ENCODE measurements at regions not wholly inside any gene's neighbourhood (a gene's known extent, or its start where the extent isn't known, plus 50 kb on each side); places are given as distances from the start of the nearest gene placed in this dataset.

DNA sequence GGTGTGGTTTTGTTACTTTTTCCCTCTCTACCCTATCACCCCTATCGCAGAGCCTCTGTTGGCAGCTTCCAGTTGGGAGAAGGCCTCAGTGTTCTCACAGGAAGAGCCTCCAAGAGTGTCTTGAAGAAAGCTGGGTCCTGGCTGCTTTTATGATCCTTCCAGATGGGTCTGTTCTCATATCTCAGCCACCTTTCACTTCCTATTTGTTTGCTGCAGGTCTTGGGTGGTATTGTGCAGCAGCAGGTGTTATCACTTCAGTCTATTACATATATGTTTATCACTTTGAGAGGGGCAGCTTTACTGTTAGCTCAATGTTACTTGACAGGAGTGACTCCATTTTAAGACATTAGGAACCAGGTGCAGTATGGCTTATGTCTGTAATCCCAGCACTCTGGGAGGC lies 59.2 kb upstream of the GDNF start:
- no peak for DNase-seq (ENCODE audit: low spot score in 2 of 2)
- ATAC-seq (replicated peaks; ENCODE audit: extremely low read depth, poor library complexity, severe bottlenecking), result no peak
- Mint-ChIP-seq H3K27me3 (peaks cover 36% of the 10 kb centered on the region), H3K4me1 (no peaks in the 10 kb centered on the region), H3K4me3 (no peak overlapping the region), H3K36me3 (ENCODE audit: insufficient read depth) (no peaks in the 10 kb centered on the region), H3K27ac (ENCODE audit: low read depth) (no peak overlapping the region), H3K9me3 (no peaks in the 10 kb centered on the region)

GRCh38 chr5:37896159-37896558 lies 56.3 kb upstream of the GDNF start:
- no peaks in the 10 kb centered on the region for H3K9me3 Mint-ChIP-seq
- no peaks in the 10 kb centered on the region for H3K4me1 Mint-ChIP-seq
- DNase-seq (ENCODE audit: low spot score in 2 of 2) (no peak), ATAC-seq (replicated peaks; ENCODE audit: extremely low read depth, poor library complexity, severe bottlenecking) (no peak)
- peaks cover 36% of the 10 kb centered on the region for H3K27me3 Mint-ChIP-seq
- H3K27ac Mint-ChIP-seq (ENCODE audit: low read depth), result no peak overlapping the region
- no peaks in the 10 kb centered on the region for H3K36me3 Mint-ChIP-seq (ENCODE audit: insufficient read depth)
- H3K4me3 Mint-ChIP-seq, result no peak overlapping the region

- Mint-ChIP-seq H3K9me3 (no peaks in the 10 kb centered on the region), H3K4me3 (no peak overlapping the region), H3K36me3 (ENCODE audit: insufficient read depth) (no peaks in the 10 kb centered on the region), H3K27me3 (peaks cover 38% of the 10 kb centered on the region), H3K27ac (ENCODE audit: low read depth) (no peak overlapping the region), H3K4me1 (no peaks in the 10 kb centered on the region)
- DNase-seq (ENCODE audit: low spot score in 2 of 2) (no peak), ATAC-seq (replicated peaks; ENCODE audit: extremely low read depth, poor library complexity, severe bottlenecking) (no peak)
Observed at GRCh38 chr5:37893434-37894134, 53.7 kb upstream of the GDNF start.

- H3K27me3 Mint-ChIP-seq, result peaks cover 32% of the 10 kb centered on the region
- DNase-seq (ENCODE audit: low spot score in 2 of 2) (no peak), ATAC-seq (replicated peaks; ENCODE audit: extremely low read depth, poor library complexity, severe bottlenecking) (no peak)
- H3K27ac Mint-ChIP-seq (ENCODE audit: low read depth), result no peak overlapping the region
- H3K4me3 Mint-ChIP-seq, result no peak overlapping the region
- H3K4me1 Mint-ChIP-seq, result no peaks in the 10 kb centered on the region
- H3K36me3 Mint-ChIP-seq (ENCODE audit: insufficient read depth), result no peaks in the 10 kb centered on the region
- H3K9me3 Mint-ChIP-seq, result no peaks in the 10 kb centered on the region
Observed at GRCh38 chr5:37892586-37892985, 52.7 kb upstream of the GDNF start.

GRCh38 chr5:37891832-37892231 lies 52.0 kb upstream of the GDNF start:
- Mint-ChIP-seq H3K9me3 (no peaks in the 10 kb centered on the region), H3K4me1 (no peaks in the 10 kb centered on the region), H3K27ac (ENCODE audit: low read depth) (no peak overlapping the region), H3K36me3 (ENCODE audit: insufficient read depth) (no peaks in the 10 kb centered on the region), H3K4me3 (no peak overlapping the region), H3K27me3 (peaks cover 25% of the 10 kb centered on the region)
- ATAC-seq (replicated peaks; ENCODE audit: extremely low read depth, poor library complexity, severe bottlenecking) (no peak), DNase-seq (ENCODE audit: low spot score in 2 of 2) (no peak)

GRCh38 chr5:37889612-37890317 lies 49.9 kb upstream of the GDNF start:
- no peaks in the 10 kb centered on the region for H3K9me3 Mint-ChIP-seq
- H3K27ac Mint-ChIP-seq (ENCODE audit: low read depth), result no peak overlapping the region
- no peak for ATAC-seq (replicated peaks; ENCODE audit: extremely low read depth, poor library complexity, severe bottlenecking)
- H3K36me3 Mint-ChIP-seq (ENCODE audit: insufficient read depth), result no peaks in the 10 kb centered on the region
- H3K4me3 Mint-ChIP-seq, result no peak overlapping the region
- H3K4me1 Mint-ChIP-seq, result no peaks in the 10 kb centered on the region
- DNase-seq (ENCODE audit: low spot score in 2 of 2), result no peak
- peaks cover 30% of the 10 kb centered on the region for H3K27me3 Mint-ChIP-seq
